ENCODE measurements at regions not wholly inside any gene's neighbourhood (a gene's known extent, or its start where the extent isn't known, plus 50 kb on each side); places are given as distances from the start of the nearest gene placed in this dataset.

DNA sequence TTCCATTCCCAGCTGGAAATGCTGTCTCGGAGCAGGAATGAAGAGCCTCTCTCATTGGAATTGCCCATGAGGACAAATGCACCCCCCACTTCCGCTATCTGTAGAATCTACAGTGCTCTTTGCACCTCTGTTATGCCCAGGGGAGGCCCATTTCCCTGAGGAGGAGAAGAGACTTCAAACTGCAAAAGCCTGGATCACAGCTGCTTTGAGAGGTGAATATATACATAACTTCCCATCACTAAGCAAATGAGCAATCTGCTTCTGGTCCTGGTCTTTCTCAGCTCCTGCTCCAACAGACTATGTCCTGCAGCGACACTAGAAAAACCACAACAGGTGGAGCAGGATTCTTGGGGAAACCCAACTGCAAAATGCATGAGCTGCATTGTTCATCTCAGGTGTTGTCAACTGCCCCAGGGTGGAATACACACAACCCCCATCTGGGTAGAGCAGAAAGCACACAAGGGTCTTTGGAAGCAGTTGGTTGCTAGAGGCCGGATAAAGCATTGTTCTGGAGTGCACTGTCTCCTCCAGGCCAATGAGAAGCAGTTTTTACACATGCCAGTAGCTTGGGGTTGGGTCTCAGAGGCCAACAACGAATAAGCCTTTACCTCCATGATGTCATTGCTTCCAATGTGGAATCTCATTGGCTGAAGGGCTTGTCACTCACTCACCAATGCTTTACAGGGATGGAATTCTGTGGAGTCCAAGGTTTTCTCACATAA lies 67.7 kb upstream of the RAB4A start:
- Histone ChIP-seq H3K9me3 (ENCODE audit: control insufficient read depth, insufficient read depth, low read depth, low read length) (no peaks in the 10 kb centered on the region), H3K4me3 (ENCODE audit: low read depth in 2 of 2, low read length in 2 of 2) (no peak overlapping the region), H3K27me3 (ENCODE audit: control insufficient read depth, insufficient read depth, low read length) (no peaks in the 10 kb centered on the region), H3K27ac (ENCODE audit: low read length) (no peak overlapping the region), H3K36me3 (ENCODE audit: control insufficient read depth, insufficient read depth, low read length) (no peaks in the 10 kb centered on the region), H3K4me1 (ENCODE audit: control insufficient read depth, insufficient read depth, low read length) (peaks cover 10% of the 10 kb centered on the region; the same call in 1 of the 2 replicates)
- intact Hi-C loops (cut with micrococcal nuclease; ENCODE audit: unreplicated experiment): no loop called here
- TF ChIP-seq, protein P1, sequence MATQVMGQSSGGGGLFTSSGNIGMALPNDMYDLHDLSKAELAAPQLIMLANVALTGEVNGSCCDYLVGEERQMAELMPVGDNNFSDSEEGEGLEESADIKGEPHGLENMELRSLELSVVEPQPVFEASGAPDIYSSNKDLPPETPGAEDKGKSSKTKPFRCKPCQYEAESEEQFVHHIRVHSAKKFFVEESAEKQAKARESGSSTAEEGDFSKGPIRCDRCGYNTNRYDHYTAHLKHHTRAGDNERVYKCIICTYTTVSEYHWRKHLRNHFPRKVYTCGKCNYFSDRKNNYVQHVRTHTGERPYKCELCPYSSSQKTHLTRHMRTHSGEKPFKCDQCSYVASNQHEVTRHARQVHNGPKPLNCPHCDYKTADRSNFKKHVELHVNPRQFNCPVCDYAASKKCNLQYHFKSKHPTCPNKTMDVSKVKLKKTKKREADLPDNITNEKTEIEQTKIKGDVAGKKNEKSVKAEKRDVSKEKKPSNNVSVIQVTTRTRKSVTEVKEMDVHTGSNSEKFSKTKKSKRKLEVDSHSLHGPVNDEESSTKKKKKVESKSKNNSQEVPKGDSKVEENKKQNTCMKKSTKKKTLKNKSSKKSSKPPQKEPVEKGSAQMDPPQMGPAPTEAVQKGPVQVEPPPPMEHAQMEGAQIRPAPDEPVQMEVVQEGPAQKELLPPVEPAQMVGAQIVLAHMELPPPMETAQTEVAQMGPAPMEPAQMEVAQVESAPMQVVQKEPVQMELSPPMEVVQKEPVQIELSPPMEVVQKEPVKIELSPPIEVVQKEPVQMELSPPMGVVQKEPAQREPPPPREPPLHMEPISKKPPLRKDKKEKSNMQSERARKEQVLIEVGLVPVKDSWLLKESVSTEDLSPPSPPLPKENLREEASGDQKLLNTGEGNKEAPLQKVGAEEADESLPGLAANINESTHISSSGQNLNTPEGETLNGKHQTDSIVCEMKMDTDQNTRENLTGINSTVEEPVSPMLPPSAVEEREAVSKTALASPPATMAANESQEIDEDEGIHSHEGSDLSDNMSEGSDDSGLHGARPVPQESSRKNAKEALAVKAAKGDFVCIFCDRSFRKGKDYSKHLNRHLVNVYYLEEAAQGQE (IDR thresholded peaks at IDR 0.05; ENCODE audit: insufficient read depth in 1 of 2, low read depth in 2 of 2, low read length in 1 of 2): no peak
- TF ChIP-seq POLR2AphosphoS5 (IDR thresholded peaks at IDR 0.05; ENCODE audit: low read depth, low read length) (no peak), SIN3A (IDR thresholded peaks at IDR 0.05; ENCODE audit: borderline replicate concordance, insufficient read depth, low read depth, low read length) (no peak), TCF7L2 (IDR thresholded peaks at IDR 0.05; ENCODE audit: low read depth, low read length) (no peak)
- TF ChIP-seq, protein P2, sequence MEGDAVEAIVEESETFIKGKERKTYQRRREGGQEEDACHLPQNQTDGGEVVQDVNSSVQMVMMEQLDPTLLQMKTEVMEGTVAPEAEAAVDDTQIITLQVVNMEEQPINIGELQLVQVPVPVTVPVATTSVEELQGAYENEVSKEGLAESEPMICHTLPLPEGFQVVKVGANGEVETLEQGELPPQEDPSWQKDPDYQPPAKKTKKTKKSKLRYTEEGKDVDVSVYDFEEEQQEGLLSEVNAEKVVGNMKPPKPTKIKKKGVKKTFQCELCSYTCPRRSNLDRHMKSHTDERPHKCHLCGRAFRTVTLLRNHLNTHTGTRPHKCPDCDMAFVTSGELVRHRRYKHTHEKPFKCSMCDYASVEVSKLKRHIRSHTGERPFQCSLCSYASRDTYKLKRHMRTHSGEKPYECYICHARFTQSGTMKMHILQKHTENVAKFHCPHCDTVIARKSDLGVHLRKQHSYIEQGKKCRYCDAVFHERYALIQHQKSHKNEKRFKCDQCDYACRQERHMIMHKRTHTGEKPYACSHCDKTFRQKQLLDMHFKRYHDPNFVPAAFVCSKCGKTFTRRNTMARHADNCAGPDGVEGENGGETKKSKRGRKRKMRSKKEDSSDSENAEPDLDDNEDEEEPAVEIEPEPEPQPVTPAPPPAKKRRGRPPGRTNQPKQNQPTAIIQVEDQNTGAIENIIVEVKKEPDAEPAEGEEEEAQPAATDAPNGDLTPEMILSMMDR (IDR thresholded peaks at IDR 0.05): no peak
- no TSS peak for BruUV-seq (replicated peaks)
- ChIA-PET POLR2A (interaction anchor here (0.6 kb wide), 1 partner anchor 24 kb away, joined by 3 read pairs; no protein-coding TSS in a partner anchor), CTCF (no interaction called here)
- ATAC-seq (no peak), DNase-seq (ENCODE audit: low read depth, low spot score) (no peak)
- in situ Hi-C loops (cut with HindIII; ENCODE audit: low pct_unique_long_range_greater_than_20kb, low sequenced_read_pairs): no loop called here

DNA sequence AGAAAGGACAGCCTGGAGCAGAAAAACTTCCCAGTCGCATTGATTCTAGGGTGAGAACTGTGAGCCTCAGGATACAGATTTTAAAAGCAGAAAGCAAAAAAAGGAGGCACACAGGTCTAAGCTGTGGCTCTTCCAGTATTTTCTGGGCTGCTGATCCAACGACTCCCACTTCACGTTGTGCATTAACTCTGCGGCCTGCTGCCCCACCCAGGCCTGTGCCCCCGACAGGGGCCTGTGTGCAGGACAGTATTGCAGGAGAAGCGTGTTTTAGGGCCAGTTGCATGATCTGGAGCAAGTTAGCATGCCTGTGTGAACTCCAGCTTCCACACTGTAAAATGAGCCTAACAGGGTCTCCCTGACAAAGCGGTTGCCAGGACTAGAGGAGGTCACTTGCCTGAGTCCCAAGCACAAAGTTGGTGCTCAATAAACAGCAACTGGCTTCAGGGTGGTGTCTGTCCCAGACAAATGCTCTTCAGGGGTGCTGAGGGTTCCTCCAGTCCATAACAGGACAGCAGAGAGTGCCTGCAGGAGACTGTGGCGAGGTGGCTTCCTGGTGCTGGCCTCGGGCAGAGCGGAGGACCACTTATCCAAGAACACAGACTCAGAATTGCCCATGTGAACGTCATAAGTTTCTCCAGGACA lies 66.8 kb upstream of the RAB4A start:
- TF ChIP-seq POLR2AphosphoS5 (IDR thresholded peaks at IDR 0.05; ENCODE audit: low read depth, low read length) (no peak), TCF7L2 (IDR thresholded peaks at IDR 0.05; ENCODE audit: low read depth, low read length) (no peak), SIN3A (IDR thresholded peaks at IDR 0.05; ENCODE audit: borderline replicate concordance, insufficient read depth, low read depth, low read length) (no peak)
- TF ChIP-seq, protein P2 (IDR thresholded peaks at IDR 0.05): no peak
- TF ChIP-seq, protein P1 (IDR thresholded peaks at IDR 0.05; ENCODE audit: insufficient read depth in 1 of 2, low read depth in 2 of 2, low read length in 1 of 2): no peak
- no peak for ATAC-seq
- Histone ChIP-seq H3K4me3 (ENCODE audit: low read depth in 2 of 2, low read length in 2 of 2) (no peak overlapping the region), H3K4me1 (ENCODE audit: control insufficient read depth, insufficient read depth, low read length) (peaks cover 10% of the 10 kb centered on the region; the same call in 1 of the 2 replicates), H3K9me3 (ENCODE audit: control insufficient read depth, insufficient read depth, low read depth, low read length) (no peaks in the 10 kb centered on the region), H3K27ac (ENCODE audit: low read length) (no peak overlapping the region), H3K27me3 (ENCODE audit: control insufficient read depth, insufficient read depth, low read length) (no peaks in the 10 kb centered on the region), H3K36me3 (ENCODE audit: control insufficient read depth, insufficient read depth, low read length) (no peaks in the 10 kb centered on the region)
- ChIA-PET CTCF (no interaction called here), POLR2A (no interaction called here)
- no peak for DNase-seq (ENCODE audit: low read depth, low spot score)
- BruUV-seq (replicated peaks): no TSS peak
- intact Hi-C loops (cut with micrococcal nuclease; ENCODE audit: unreplicated experiment) (no loop called here), in situ Hi-C loops (cut with HindIII; ENCODE audit: low pct_unique_long_range_greater_than_20kb, low sequenced_read_pairs) (no loop called here)

All from Panc1 (cell line).